ENCODE measurements at regions not wholly inside any gene's neighbourhood (a gene's known extent, or its start where the extent isn't known, plus 50 kb on each side); places are given as distances from the start of the nearest gene placed in this dataset.

DNA sequence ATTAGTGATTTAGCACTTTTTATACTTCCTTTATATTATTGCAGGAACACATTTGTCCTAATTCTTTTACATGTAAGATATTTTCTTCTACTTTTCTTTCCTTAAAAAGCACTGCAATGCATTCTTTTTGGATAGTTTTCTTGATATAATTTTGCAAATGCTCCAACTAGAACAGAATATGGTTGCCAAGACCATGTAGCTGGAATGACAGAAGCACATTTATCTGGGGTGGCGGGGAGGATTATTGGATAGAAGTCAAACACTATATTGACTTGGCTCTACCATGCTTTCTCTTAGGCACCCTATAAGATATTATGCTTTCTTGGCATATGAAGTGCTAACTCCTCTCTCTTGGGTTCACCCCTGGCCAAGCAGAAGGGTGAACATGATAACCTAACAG, 983.5 kb downstream of the FAT4 start:
- TF ChIP-seq, protein P1, sequence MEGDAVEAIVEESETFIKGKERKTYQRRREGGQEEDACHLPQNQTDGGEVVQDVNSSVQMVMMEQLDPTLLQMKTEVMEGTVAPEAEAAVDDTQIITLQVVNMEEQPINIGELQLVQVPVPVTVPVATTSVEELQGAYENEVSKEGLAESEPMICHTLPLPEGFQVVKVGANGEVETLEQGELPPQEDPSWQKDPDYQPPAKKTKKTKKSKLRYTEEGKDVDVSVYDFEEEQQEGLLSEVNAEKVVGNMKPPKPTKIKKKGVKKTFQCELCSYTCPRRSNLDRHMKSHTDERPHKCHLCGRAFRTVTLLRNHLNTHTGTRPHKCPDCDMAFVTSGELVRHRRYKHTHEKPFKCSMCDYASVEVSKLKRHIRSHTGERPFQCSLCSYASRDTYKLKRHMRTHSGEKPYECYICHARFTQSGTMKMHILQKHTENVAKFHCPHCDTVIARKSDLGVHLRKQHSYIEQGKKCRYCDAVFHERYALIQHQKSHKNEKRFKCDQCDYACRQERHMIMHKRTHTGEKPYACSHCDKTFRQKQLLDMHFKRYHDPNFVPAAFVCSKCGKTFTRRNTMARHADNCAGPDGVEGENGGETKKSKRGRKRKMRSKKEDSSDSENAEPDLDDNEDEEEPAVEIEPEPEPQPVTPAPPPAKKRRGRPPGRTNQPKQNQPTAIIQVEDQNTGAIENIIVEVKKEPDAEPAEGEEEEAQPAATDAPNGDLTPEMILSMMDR (IDR thresholded peaks at IDR 0.05) = no peak
- no peak for TF ChIP-seq ZFX (IDR thresholded peaks at IDR 0.05; ENCODE audit: borderline replicate concordance)
- no peak overlapping the region for H3K27ac ChIP-seq

DNA sequence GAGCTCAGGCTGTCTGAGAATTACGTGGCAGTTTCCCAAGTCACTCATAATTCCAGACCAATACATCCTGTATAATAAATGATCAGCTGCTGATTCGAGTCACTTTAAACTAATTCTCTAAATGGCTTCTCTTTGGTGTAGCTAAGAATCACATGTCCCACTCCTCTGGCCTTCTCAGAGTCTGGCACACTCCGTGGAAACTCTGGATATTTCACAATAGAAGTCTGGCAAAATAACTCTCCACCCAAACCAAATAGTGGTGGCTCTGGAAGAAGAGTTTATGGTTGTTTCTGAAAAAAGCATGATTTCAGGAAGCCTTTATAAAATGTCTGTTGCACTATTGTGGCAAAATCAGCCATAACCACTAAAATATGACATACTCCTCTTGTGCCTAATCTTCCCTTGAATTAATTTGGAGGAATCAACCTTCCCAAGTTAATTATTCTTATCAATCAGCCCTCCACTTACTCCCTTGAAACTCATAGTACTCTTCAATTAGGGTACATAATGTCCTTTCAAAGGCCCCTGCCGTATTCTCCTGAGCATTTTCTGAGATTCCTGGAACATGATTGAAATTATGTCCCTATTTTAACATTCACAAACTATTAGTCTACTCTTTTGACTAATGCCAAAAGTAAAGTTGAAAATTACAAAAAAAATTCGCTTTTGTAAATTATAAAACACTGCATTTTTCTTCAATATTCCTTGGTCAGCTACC, 991.6 kb downstream of the FAT4 start:
- H3K27ac ChIP-seq = no peak overlapping the region

DNA sequence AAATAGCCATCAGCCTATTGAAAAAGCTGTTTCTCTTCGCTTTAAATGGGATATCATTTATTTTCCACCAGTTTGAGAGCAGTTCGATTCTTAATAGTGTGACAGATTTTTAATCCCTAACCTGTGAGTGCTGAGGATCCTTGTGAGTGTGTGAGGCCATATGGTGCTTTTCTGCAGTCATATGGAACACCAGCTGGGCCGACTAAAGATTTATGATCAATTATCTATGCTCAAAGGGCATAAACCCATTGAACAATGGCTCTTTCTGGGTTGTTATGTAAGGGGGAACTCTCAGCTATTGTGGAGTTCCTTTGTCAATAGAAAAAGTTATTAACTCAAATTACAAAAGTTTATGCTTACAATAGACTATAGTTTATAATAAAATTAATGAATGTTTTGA, 1003.6 kb downstream of the FAT4 start:
- H3K27ac ChIP-seq = no peak overlapping the region
- TF ChIP-seq, protein P1 (IDR thresholded peaks at IDR 0.05) = no peak
- no peak for TF ChIP-seq ZFX (IDR thresholded peaks at IDR 0.05; ENCODE audit: borderline replicate concordance)

More for the DNA sequence above, 991.6 kb downstream of the FAT4 start:
- TF ChIP-seq, protein P1 (IDR thresholded peaks at IDR 0.05) = no peak
- TF ChIP-seq ZFX (IDR thresholded peaks at IDR 0.05; ENCODE audit: borderline replicate concordance) = no peak

DNA sequence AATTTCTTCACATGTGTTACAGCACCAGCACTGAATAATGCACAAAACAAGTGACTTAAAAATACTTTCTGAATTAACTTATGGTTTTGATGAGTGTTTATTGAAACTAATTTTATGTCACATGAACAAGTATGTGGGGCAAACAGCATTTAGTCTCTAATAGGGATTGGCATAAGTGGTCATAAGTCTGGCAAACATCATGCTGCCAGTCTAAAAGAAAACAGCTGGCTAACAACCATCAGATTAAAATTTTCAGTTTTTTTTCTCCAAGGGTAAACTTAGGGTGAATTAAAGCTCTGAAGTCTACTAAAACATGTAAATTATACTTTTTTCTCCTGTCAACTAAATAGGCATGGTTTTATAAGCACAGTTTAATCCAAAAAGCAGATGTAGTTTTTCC, 1014.2 kb downstream of the FAT4 start:
- TF ChIP-seq, protein P1 (IDR thresholded peaks at IDR 0.05) = no peak
- TF ChIP-seq ZFX (IDR thresholded peaks at IDR 0.05; ENCODE audit: borderline replicate concordance) = no peak
- H3K27ac ChIP-seq = no peak overlapping the region

DNA sequence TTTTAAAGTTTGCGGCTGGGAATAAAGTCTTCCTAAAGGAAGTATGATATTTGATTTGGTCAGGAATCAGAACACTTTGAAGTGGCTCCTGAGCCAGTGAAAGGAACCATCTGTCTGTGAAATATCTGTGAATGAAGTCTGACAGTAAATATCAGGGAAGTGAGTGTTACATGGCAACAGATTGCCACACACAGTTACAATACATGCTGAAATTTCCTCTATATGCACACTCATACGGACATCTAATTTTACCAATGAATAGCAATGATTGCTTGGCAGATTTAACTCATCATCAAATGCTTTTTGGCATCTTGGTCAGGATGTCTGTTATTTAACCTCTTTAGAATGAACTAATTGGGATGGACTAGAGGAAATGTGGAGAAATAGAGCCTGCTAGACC, 1023.8 kb downstream of the FAT4 start:
- TF ChIP-seq ZFX (IDR thresholded peaks at IDR 0.05; ENCODE audit: borderline replicate concordance) = no peak
- TF ChIP-seq, protein P1 (IDR thresholded peaks at IDR 0.05) = no peak
- no peak overlapping the region for H3K27ac ChIP-seq

DNA sequence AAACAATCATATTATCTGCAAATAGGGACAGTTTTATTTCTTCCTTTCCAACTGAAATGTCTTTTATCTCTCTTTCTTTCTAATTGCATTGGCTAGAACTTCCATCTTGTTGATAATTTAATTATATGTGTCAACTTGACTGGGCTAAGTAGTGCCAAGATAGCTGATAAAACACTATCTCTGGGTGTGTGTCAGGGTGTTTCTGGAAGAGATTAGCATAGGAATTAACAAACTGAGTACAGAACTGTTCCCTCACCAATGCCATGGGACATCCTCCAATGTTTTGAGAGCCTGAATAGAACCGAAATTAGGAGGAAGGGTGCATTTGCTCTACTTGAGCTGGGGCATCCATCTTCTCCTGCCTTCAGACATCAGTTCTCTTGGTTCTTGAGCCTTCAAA, 1027.2 kb downstream of the FAT4 start:
- no peak for TF ChIP-seq ZFX (IDR thresholded peaks at IDR 0.05; ENCODE audit: borderline replicate concordance)
- TF ChIP-seq, protein P1 (IDR thresholded peaks at IDR 0.05) = no peak
- H3K27ac ChIP-seq = no peak overlapping the region

DNA sequence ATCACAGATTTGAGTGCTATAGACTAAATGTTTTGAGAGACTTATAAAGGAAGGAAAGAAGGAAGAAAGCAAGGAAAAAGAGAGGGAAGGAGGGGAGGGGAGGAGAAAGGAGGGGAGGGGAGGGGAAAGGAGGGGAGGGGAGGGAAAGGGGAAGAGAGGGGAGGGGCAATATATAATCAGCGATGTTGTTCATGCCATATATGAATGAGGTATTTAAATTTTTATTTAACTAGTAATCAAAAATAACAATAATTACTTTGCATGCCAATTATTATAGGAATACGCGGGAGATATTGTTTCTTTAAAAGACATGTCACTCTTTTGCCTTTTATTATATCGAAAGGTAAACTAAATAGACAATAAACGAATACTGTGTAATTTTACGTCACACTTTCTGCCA, 1029.7 kb downstream of the FAT4 start:
- H3K27ac ChIP-seq = no peak overlapping the region
- TF ChIP-seq ZFX (IDR thresholded peaks at IDR 0.05; ENCODE audit: borderline replicate concordance) = no peak
- TF ChIP-seq, protein P1 (IDR thresholded peaks at IDR 0.05) = no peak

All from 22Rv1 (cell line).